SK-N-SH (cell line): ENCODE measurements at regions not wholly inside any gene's neighbourhood (a gene's known extent, or its start where the extent isn't known, plus 50 kb on each side); places are given as distances from the start of the nearest gene placed in this dataset.
"Not testable (repeated sequence)": the region's sequence is repeated elsewhere in the genome, so short reads cannot be mapped to it uniquely, and the experiment has no call there.

Experiments
- CHD2 ChIP-seq: fragments of 150-350 bp; IDR thresholded peaks from 2 replicates; pipeline ENCODE4 v1.6.1; 2018; ENCODE audit warnings: low read length; ENCODE audit not compliant: partially characterized antibody
- ELF1 ChIP-seq: IDR thresholded peaks from 2 replicates; pipeline ENCODE4 v1.4.0; 2012
- EP300 ChIP-seq, 2 experiments: IDR thresholded peaks; 2 replicates each; pipeline versions ENCODE4 v1.4.0 to v1.6.1; 2012; ENCODE audit warnings: borderline replicate concordance in 1 of 2, low read depth in 1 of 2, low read length in 1 of 2
- EZH2phosphoT487 ChIP-seq: fragments of 200-600 bp; sonication (generic); IDR thresholded peaks from 2 replicates; pipeline ENCODE4 v1.6.1; 2017; ENCODE audit warnings: low read depth, mixed run types, mild to moderate bottlenecking, antibody characterized with exemption, moderate library complexity, borderline replicate concordance
- FOSL2 ChIP-seq: IDR thresholded peaks from 2 replicates; pipeline ENCODE4 v1.4.0; 2012; ENCODE audit warnings: low read depth, mild to moderate bottlenecking, moderate library complexity, borderline replicate concordance
- NFIC ChIP-seq: IDR thresholded peaks from 2 replicates; pipeline ENCODE4 v1.4.0; 2012; ENCODE audit warnings: borderline replicate concordance
- NRF1 ChIP-seq: IDR thresholded peaks from 2 replicates; pipeline ENCODE4 v1.6.1; 2012; ENCODE audit warnings: low read depth, mild to moderate bottlenecking, low read length
- POLR2AphosphoS5 ChIP-seq: IDR thresholded peaks from 2 replicates; pipeline ENCODE4 v1.6.1; 2012; ENCODE audit warnings: low read depth, low read length
- SIN3A ChIP-seq: IDR thresholded peaks from 2 replicates; pipeline ENCODE4 v1.6.1; 2012; ENCODE audit warnings: low read depth, mild to moderate bottlenecking, low read length, moderate library complexity, borderline replicate concordance
- TF ChIP-seq, protein P1 (sequence below): IDR thresholded peaks from 2 replicates; pipeline ENCODE4 v1.6.1; 2012; ENCODE audit warnings: mild to moderate bottlenecking, low read depth, low read length, moderate library complexity
- TF ChIP-seq, protein P2 (sequence below): IDR thresholded peaks from 2 replicates; pipeline ENCODE4 v1.4.0; 2012; ENCODE audit warnings: low read depth
- TF ChIP-seq, protein P3 (sequence below): fragments of 200-600 bp; sonication (generic); IDR thresholded peaks from 2 replicates; pipeline ENCODE4 v1.6.1; 2017; ENCODE audit warnings: antibody characterized with exemption, mild to moderate bottlenecking, moderate library complexity
- TF ChIP-seq, protein P4 (sequence below): IDR thresholded peaks from 2 replicates; pipeline ENCODE4 v1.4.0; 2012; ENCODE audit warnings: low read depth, borderline replicate concordance

DNA sequence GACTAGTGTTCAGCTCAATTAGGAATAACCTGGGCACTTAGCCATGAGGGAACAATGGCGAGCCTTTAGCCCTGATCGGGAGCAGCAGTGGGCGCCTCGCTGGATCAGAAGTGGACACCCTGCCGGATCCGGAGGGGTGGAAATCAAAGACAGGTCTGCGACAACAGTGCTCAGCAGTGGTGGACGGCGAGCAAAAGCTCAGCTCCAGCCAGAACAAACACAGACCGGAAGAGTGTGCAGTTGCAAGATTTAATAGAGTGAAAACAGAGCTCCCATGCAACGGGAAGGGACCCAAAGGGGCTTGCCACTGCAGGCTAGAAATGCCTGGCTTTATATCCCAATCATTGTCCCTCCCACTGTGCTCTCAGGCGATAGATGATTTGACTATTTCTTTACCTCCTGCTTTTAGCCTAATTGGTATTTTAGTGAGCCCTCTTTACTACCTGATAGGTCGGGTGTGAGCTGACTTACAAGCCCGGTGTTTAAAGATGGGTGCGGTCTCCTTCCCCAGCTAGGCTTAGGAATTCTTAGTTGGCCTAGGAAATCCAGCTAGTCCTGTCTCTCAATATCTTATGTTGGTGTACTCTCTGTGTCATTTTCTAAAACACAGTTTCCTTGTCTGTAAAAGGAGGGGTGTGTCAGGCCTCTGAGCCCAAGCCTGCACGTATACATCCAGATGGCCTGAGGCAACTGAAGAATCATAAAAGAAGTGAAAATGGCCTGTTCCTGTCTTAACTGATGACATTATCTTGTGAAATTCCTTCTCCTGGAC, 1258.8 kb upstream of the TENM4 start:
- TF ChIP-seq SIN3A; EZH2phosphoT487; POLR2AphosphoS5; NRF1; EP300 (IDR thresholded peaks at IDR 0.05; ENCODE audit: borderline replicate concordance in 1 of 2, low read depth in 1 of 2, low read length in 1 of 2); ELF1; FOSL2; CHD2; NFIC: not testable (repeated sequence)
- TF ChIP-seq, protein P1, sequence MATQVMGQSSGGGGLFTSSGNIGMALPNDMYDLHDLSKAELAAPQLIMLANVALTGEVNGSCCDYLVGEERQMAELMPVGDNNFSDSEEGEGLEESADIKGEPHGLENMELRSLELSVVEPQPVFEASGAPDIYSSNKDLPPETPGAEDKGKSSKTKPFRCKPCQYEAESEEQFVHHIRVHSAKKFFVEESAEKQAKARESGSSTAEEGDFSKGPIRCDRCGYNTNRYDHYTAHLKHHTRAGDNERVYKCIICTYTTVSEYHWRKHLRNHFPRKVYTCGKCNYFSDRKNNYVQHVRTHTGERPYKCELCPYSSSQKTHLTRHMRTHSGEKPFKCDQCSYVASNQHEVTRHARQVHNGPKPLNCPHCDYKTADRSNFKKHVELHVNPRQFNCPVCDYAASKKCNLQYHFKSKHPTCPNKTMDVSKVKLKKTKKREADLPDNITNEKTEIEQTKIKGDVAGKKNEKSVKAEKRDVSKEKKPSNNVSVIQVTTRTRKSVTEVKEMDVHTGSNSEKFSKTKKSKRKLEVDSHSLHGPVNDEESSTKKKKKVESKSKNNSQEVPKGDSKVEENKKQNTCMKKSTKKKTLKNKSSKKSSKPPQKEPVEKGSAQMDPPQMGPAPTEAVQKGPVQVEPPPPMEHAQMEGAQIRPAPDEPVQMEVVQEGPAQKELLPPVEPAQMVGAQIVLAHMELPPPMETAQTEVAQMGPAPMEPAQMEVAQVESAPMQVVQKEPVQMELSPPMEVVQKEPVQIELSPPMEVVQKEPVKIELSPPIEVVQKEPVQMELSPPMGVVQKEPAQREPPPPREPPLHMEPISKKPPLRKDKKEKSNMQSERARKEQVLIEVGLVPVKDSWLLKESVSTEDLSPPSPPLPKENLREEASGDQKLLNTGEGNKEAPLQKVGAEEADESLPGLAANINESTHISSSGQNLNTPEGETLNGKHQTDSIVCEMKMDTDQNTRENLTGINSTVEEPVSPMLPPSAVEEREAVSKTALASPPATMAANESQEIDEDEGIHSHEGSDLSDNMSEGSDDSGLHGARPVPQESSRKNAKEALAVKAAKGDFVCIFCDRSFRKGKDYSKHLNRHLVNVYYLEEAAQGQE: not testable (repeated sequence)
- TF ChIP-seq, protein P2, sequence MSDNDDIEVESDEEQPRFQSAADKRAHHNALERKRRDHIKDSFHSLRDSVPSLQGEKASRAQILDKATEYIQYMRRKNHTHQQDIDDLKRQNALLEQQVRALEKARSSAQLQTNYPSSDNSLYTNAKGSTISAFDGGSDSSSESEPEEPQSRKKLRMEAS: not testable (repeated sequence)
- TF ChIP-seq, protein P3, sequence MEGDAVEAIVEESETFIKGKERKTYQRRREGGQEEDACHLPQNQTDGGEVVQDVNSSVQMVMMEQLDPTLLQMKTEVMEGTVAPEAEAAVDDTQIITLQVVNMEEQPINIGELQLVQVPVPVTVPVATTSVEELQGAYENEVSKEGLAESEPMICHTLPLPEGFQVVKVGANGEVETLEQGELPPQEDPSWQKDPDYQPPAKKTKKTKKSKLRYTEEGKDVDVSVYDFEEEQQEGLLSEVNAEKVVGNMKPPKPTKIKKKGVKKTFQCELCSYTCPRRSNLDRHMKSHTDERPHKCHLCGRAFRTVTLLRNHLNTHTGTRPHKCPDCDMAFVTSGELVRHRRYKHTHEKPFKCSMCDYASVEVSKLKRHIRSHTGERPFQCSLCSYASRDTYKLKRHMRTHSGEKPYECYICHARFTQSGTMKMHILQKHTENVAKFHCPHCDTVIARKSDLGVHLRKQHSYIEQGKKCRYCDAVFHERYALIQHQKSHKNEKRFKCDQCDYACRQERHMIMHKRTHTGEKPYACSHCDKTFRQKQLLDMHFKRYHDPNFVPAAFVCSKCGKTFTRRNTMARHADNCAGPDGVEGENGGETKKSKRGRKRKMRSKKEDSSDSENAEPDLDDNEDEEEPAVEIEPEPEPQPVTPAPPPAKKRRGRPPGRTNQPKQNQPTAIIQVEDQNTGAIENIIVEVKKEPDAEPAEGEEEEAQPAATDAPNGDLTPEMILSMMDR: not testable (repeated sequence)
- TF ChIP-seq, protein P4, sequence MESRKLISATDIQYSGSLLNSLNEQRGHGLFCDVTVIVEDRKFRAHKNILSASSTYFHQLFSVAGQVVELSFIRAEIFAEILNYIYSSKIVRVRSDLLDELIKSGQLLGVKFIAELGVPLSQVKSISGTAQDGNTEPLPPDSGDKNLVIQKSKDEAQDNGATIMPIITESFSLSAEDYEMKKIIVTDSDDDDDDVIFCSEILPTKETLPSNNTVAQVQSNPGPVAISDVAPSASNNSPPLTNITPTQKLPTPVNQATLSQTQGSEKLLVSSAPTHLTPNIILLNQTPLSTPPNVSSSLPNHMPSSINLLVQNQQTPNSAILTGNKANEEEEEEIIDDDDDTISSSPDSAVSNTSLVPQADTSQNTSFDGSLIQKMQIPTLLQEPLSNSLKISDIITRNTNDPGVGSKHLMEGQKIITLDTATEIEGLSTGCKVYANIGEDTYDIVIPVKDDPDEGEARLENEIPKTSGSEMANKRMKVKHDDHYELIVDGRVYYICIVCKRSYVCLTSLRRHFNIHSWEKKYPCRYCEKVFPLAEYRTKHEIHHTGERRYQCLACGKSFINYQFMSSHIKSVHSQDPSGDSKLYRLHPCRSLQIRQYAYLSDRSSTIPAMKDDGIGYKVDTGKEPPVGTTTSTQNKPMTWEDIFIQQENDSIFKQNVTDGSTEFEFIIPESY: not testable (repeated sequence)
